ENCODE measurements at regions not wholly inside any gene's neighbourhood (a gene's known extent, or its start where the extent isn't known, plus 50 kb on each side); places are given as distances from the start of the nearest gene placed in this dataset.

- TF ChIP-seq CTCF (conservative IDR thresholded peaks at IDR 0.05 in 1 of 2, IDR thresholded peaks at IDR 0.05 in 1 of 2; ENCODE audit: low read depth in 1 of 2, low read length in 2 of 2) (no peak), EZH2 (IDR thresholded peaks at IDR 0.05; ENCODE audit: low read length, missing control alignments) (no peak)
Observed at GRCh38 chr13:69579351-69579750, 528.3 kb upstream of the ATXN8OS start.

Measured in fibroblast of lung (primary cell).